Activated naive CD4-positive, alpha-beta T cell treated with anti-CD3 and anti-CD28 coated beads, Interleukin-2, amount 50 U/mL, for 72 hours (primary cell): ENCODE measurements at regions not wholly inside any gene's neighbourhood (a gene's known extent, or its start where the extent isn't known, plus 50 kb on each side); places are given as distances from the start of the nearest gene placed in this dataset.

Source experiments
- ATAC-seq, 2 donors: fragments of 150-1000 bp; cut with Tn5 transposase; 2 replicates each; pipeline ENCODE4 v1.10.0; 2021; ENCODE audit warnings: mild to moderate bottlenecking in 2 of 2, moderate library complexity in 2 of 2
- DNase-seq, 2 donors: peaks; one replicate each; pipeline ENCODE4 v3.0.0; 2021 to 2022; ENCODE audit warnings: low spot score in 2 of 2
- H3K27ac Mint-ChIP-seq, 2 donors: one replicate each; pipeline ENCODE4 v1.8.0; 2022; ENCODE audit warnings: mild to moderate bottlenecking in 2 of 2, mixed read lengths in 2 of 2
- H3K36me3 Mint-ChIP-seq, 2 donors: one replicate each; pipeline ENCODE4 v1.8.0; 2022; ENCODE audit warnings: mixed read lengths in 2 of 2
- H3K9me3 Mint-ChIP-seq, 2 donors: one replicate each; pipeline ENCODE4 v1.8.0; 2022; ENCODE audit warnings: mixed read lengths in 2 of 2

GRCh38 chr6:90416322-90416721 is 119.7 kb upstream of the BACH2 start:
- peaks cover 0 to 5% of the 10 kb centered on the region in 2 donors for H3K36me3 Mint-ChIP-seq
- no peak overlapping the region for H3K27ac Mint-ChIP-seq
- peaks cover 3 to 6% of the 10 kb centered on the region in 2 donors for H3K9me3 Mint-ChIP-seq

GRCh38 chr6:90415178-90415577 is 118.5 kb upstream of the BACH2 start:
- H3K27ac Mint-ChIP-seq, result peak overlapping the region; percentile 19 to 92
- peaks cover 3 to 6% of the 10 kb centered on the region in 2 donors for H3K9me3 Mint-ChIP-seq
- peaks cover 4 to 5% of the 10 kb centered on the region in 2 donors for H3K36me3 Mint-ChIP-seq
- DNase-seq, result no peak
- ATAC-seq, result no peak

More at GRCh38 chr6:90416322-90416721, 119.7 kb upstream of the BACH2 start:
- DNase-seq (no peak), ATAC-seq (no peak)

GRCh38 chr6:90414352-90414751 is 117.7 kb upstream of the BACH2 start:
- Mint-ChIP-seq H3K36me3 (peaks cover 11 to 12% of the 10 kb centered on the region in 2 donors), H3K27ac (peak overlapping the region in 1 of 2 donors; percentile 92), H3K9me3 (peaks cover 5 to 13% of the 10 kb centered on the region in 2 donors)
- DNase-seq (no peak), ATAC-seq (no peak)

GRCh38 chr6:90413867-90414266 is 117.2 kb upstream of the BACH2 start:
- Mint-ChIP-seq H3K9me3 (peaks cover 8 to 14% of the 10 kb centered on the region in 2 donors), H3K36me3 (peaks cover 15 to 17% of the 10 kb centered on the region in 2 donors), H3K27ac (peak overlapping the region; percentile 80 to 92)
- DNase-seq, result peak in 1 of 2 donors; percentile 52
- ATAC-seq, result peak; percentile 23 to 50

GRCh38 chr6:90413396-90413795 is 116.8 kb upstream of the BACH2 start:
- peak overlapping the region; percentile 88 to 92 for H3K27ac Mint-ChIP-seq
- H3K9me3 Mint-ChIP-seq, result peaks cover 6 to 12% of the 10 kb centered on the region in 2 donors
- H3K36me3 Mint-ChIP-seq, result peaks cover 16 to 18% of the 10 kb centered on the region in 2 donors
- ATAC-seq (no peak), DNase-seq (no peak)

GRCh38 chr6:90412538-90413369 is 116.1 kb upstream of the BACH2 start:
- DNase-seq, result no peak
- Mint-ChIP-seq H3K36me3 (peaks cover 16 to 19% of the 10 kb centered on the region in 2 donors), H3K27ac (peak overlapping the region; percentile 88 to 92), H3K9me3 (peaks cover 6 to 12% of the 10 kb centered on the region in 2 donors)
- no peak for ATAC-seq

- DNase-seq (peak; percentile 62 to 79), ATAC-seq (peak; percentile 88 to 91)
- Mint-ChIP-seq H3K27ac (peak overlapping the region; percentile 73 to 92), H3K36me3 (peaks cover 16 to 27% of the 10 kb centered on the region in 2 donors), H3K9me3 (peaks cover 6 to 12% of the 10 kb centered on the region in 2 donors)
These were observed 114.7 kb upstream of the BACH2 start for GRCh38 chr6:90411292-90411781.

GRCh38 chr6:90409700-90410099 is 113.1 kb upstream of the BACH2 start:
- Mint-ChIP-seq H3K9me3 (peaks cover 6 to 12% of the 10 kb centered on the region in 2 donors), H3K36me3 (peaks cover 16 to 27% of the 10 kb centered on the region in 2 donors), H3K27ac (peak overlapping the region in 1 of 2 donors; percentile 92)
- ATAC-seq, result no peak
- no peak for DNase-seq

- peaks cover 11 to 36% of the 10 kb centered on the region in 2 donors for H3K36me3 Mint-ChIP-seq
- no peak for DNase-seq
- no peak for ATAC-seq
- peaks cover 6 to 12% of the 10 kb centered on the region in 2 donors for H3K9me3 Mint-ChIP-seq
- peak overlapping the region; percentile 45 to 83 for H3K27ac Mint-ChIP-seq
These were observed 110.3 kb upstream of the BACH2 start for GRCh38 chr6:90406957-90407356.

- peak; percentile 78 to 88 for ATAC-seq
- H3K27ac Mint-ChIP-seq, result peak overlapping the region; percentile 83 to 85
- peaks cover 6 to 12% of the 10 kb centered on the region in 2 donors for H3K9me3 Mint-ChIP-seq
- no peak for DNase-seq
- peaks cover 11 to 36% of the 10 kb centered on the region in 2 donors for H3K36me3 Mint-ChIP-seq
These were observed 109.6 kb upstream of the BACH2 start for GRCh38 chr6:90406142-90406794.

- ATAC-seq (no peak), DNase-seq (no peak)
- Mint-ChIP-seq H3K9me3 (no peaks in the 10 kb centered on the region), H3K36me3 (peaks cover 0 to 18% of the 10 kb centered on the region in 2 donors), H3K27ac (peak overlapping the region in 1 of 2 donors; percentile 97)
These were observed 107.1 kb upstream of the BACH2 start for GRCh38 chr6:90403489-90404381.

GRCh38 chr6:90402831-90403192 is 106.2 kb upstream of the BACH2 start:
- DNase-seq (no peak), ATAC-seq (no peak)
- Mint-ChIP-seq H3K9me3 (no peaks in the 10 kb centered on the region), H3K27ac (peak overlapping the region; percentile 30 to 97), H3K36me3 (peaks cover 0 to 18% of the 10 kb centered on the region in 2 donors)

- peak; percentile 42 to 47 for ATAC-seq
- no peaks in the 10 kb centered on the region for H3K9me3 Mint-ChIP-seq
These were observed 105.5 kb upstream of the BACH2 start for GRCh38 chr6:90401933-90402830.

GRCh38 chr6:90399970-90400369 is 103.3 kb upstream of the BACH2 start:
- H3K36me3 Mint-ChIP-seq, result peaks cover 0 to 9% of the 10 kb centered on the region in 2 donors
- ATAC-seq (no peak), DNase-seq (no peak)
- no peaks in the 10 kb centered on the region for H3K9me3 Mint-ChIP-seq
- H3K27ac Mint-ChIP-seq, result peak overlapping the region in 1 of 2 donors; percentile 97

More at GRCh38 chr6:90401933-90402830, 105.5 kb upstream of the BACH2 start:
- no peak for DNase-seq
- peak overlapping the region; percentile 76 to 97 for H3K27ac Mint-ChIP-seq
- peaks cover 0 to 12% of the 10 kb centered on the region in 2 donors for H3K36me3 Mint-ChIP-seq

- Mint-ChIP-seq H3K27ac (peak overlapping the region; percentile 94 to 97), H3K36me3 (no peaks in the 10 kb centered on the region)
- peak; percentile 94 to 96 for ATAC-seq
These were observed 101.5 kb upstream of the BACH2 start for GRCh38 chr6:90397929-90398674.

More at GRCh38 chr6:90397929-90398674, 101.5 kb upstream of the BACH2 start:
- peak; percentile 77 to 94 for DNase-seq
- H3K9me3 Mint-ChIP-seq, result no peaks in the 10 kb centered on the region
